Neural cell (in vitro differentiated cells): ENCODE measurements at regions not wholly inside any gene's neighbourhood (a gene's known extent, or its start where the extent isn't known, plus 50 kb on each side); places are given as distances from the start of the nearest gene placed in this dataset.

Source experiments
- CTCF ChIP-seq: fragments of 450-650 bp; IDR thresholded peaks from 2 replicates; pipeline ENCODE4 v1.5.1; 2014; ENCODE audit warnings: antibody characterized with exemption, mild to moderate bottlenecking, moderate library complexity; ENCODE audit not compliant: poor library complexity, severe bottlenecking
- POLR2AphosphoS5 ChIP-seq: IDR thresholded peaks from 2 replicates; pipeline ENCODE4 v1.6.1; 2012

GRCh38 chr13:105144020-105144419 is 1391.4 kb downstream of the EFNB2 start:
- TF ChIP-seq POLR2AphosphoS5 (no peak), CTCF (no peak)
